MCF 10A (cell line): ENCODE measurements at regions not wholly inside any gene's neighbourhood (a gene's known extent, or its start where the extent isn't known, plus 50 kb on each side); places are given as distances from the start of the nearest gene placed in this dataset.
"Not testable (repeated sequence)": the region's sequence is repeated elsewhere in the genome, so short reads cannot be mapped to it uniquely, and the experiment has no call there.

ENCODE experiments used
- BruUV-seq: library from RNA; stranded (reverse); fragments of 400-500 nt; replicated peaks from 2 replicates; lab custom pipeline; 2021; lab: Mats Ljungman, UMichigan
- CTCF ChIA-PET: fragments of 300-600 bp; sonication (Branson Sonifier 250); formaldehyde crosslinking; extraction: SDS; loops from one replicate; lab custom pipeline; 2021; ENCODE audit warnings: antibody characterized with exemption, inconsistent platforms; lab: Yijun Ruan, JAX
- POLR2A ChIA-PET: fragments of 300-600, 350-650 bp; sonication (Branson Sonifier 250); formaldehyde crosslinking; extraction: SDS; loops from one replicate; lab custom pipeline; 2020; ENCODE audit warnings: antibody characterized with exemption, inconsistent platforms; lab: Yijun Ruan, JAX
- DNase-seq: peaks from one replicate; pipeline ENCODE4 v3.0.0-alpha.2; 2018; ENCODE audit not compliant: unreplicated experiment
- H3K27ac Mint-ChIP-seq: one replicate; pipeline ENCODE4 v1.8.0; 2022; ENCODE audit warnings: mild to moderate bottlenecking, low read depth, mixed read lengths; ENCODE audit not compliant: unreplicated experiment
- H3K27me3 Mint-ChIP-seq: one replicate; pipeline ENCODE4 v1.8.0; 2022; ENCODE audit warnings: mixed read lengths; ENCODE audit not compliant: insufficient read depth, unreplicated experiment
- H3K36me3 Mint-ChIP-seq: one replicate; pipeline ENCODE4 v1.8.0; 2022; ENCODE audit warnings: mild to moderate bottlenecking, moderate library complexity, mixed read lengths; ENCODE audit not compliant: insufficient read depth, unreplicated experiment
- H3K4me1 Mint-ChIP-seq: one replicate; pipeline ENCODE4 v1.8.0; 2022; ENCODE audit warnings: mixed read lengths; ENCODE audit not compliant: insufficient read depth, unreplicated experiment
- H3K4me3 Mint-ChIP-seq: one replicate; pipeline ENCODE4 v1.8.0; 2022; ENCODE audit warnings: mild to moderate bottlenecking, moderate library complexity, mixed read lengths; ENCODE audit not compliant: unreplicated experiment
- H3K9me3 Mint-ChIP-seq: one replicate; pipeline ENCODE4 v1.8.0; 2022; ENCODE audit warnings: mixed read lengths; ENCODE audit not compliant: unreplicated experiment
- CTCF ChIP-seq: fragments of 200-600 bp; IDR thresholded peaks from one replicate; pipeline ENCODE4 v1.8.0; 2022; ENCODE audit warnings: antibody characterized with exemption, mild to moderate bottlenecking; ENCODE audit not compliant: unreplicated experiment
- intact Hi-C: fragments of 100-400 bp; cut with micrococcal nuclease; formaldehyde crosslinking; loops from 2 replicates; pipeline ENCODE4 v1.14.1; 2022

GRCh38 chr2:31805688-31806087 is 205.1 kb downstream of the MEMO1 start:
- ChIA-PET POLR2A (no interaction called here), CTCF (no interaction called here)
- Mint-ChIP-seq H3K4me1 (no peaks in the 10 kb centered on the region), H3K36me3 (no peaks in the 10 kb centered on the region), H3K27me3 (no peaks in the 10 kb centered on the region), H3K27ac (no peak overlapping the region), H3K4me3 (no peak overlapping the region), H3K9me3 (no peaks in the 10 kb centered on the region)
- intact Hi-C loops: no loop called here
- DNase-seq: no peak
- BruUV-seq: no TSS peak
- no peak for TF ChIP-seq CTCF

GRCh38 chr2:31803481-31804153 is 207.2 kb downstream of the MEMO1 start:
- CTCF ChIA-PET, H3K36me3 Mint-ChIP-seq, BruUV-seq, POLR2A ChIA-PET, H3K9me3 Mint-ChIP-seq, H3K4me3 Mint-ChIP-seq, H3K27me3 Mint-ChIP-seq, H3K27ac Mint-ChIP-seq, H3K4me1 Mint-ChIP-seq, intact Hi-C loops, DNase-seq: not testable (repeated sequence)

- H3K4me1 Mint-ChIP-seq: no peaks in the 10 kb centered on the region
- POLR2A ChIA-PET: no interaction called here
- TF ChIP-seq CTCF: no peak
- no peaks in the 10 kb centered on the region for H3K27me3 Mint-ChIP-seq
- H3K36me3 Mint-ChIP-seq: no peaks in the 10 kb centered on the region
- H3K27ac Mint-ChIP-seq: no peak overlapping the region
- intact Hi-C loops: no loop called here
- no TSS peak for BruUV-seq
- CTCF ChIA-PET: no interaction called here
- no peak overlapping the region for H3K4me3 Mint-ChIP-seq
- no peaks in the 10 kb centered on the region for H3K9me3 Mint-ChIP-seq
- DNase-seq: no peak
Measured at GRCh38 chr2:31802711-31803110, 208.1 kb downstream of the MEMO1 start.

GRCh38 chr2:31799282-31799681 is 211.5 kb downstream of the MEMO1 start:
- H3K9me3 Mint-ChIP-seq, H3K4me3 Mint-ChIP-seq, intact Hi-C loops, POLR2A ChIA-PET, H3K4me1 Mint-ChIP-seq, CTCF ChIA-PET, H3K36me3 Mint-ChIP-seq, H3K27ac Mint-ChIP-seq, BruUV-seq, DNase-seq, H3K27me3 Mint-ChIP-seq: not testable (repeated sequence)

- CTCF ChIA-PET: no interaction called here
- no peak overlapping the region for H3K4me3 Mint-ChIP-seq
- H3K4me1 Mint-ChIP-seq: no peaks in the 10 kb centered on the region
- H3K27ac Mint-ChIP-seq: no peak overlapping the region
- H3K27me3 Mint-ChIP-seq: peaks cover 24% of the 10 kb centered on the region
- DNase-seq: no peak
- no peak for TF ChIP-seq CTCF
- intact Hi-C loops: no loop called here
- H3K36me3 Mint-ChIP-seq: no peaks in the 10 kb centered on the region
- POLR2A ChIA-PET: interaction anchor here (0.7 kb wide), 1 partner anchor 42 kb away, joined by 4 read pairs; no protein-coding TSS in a partner anchor
- no peaks in the 10 kb centered on the region for H3K9me3 Mint-ChIP-seq
- no TSS peak for BruUV-seq
Measured at GRCh38 chr2:31788273-31788672, 207.5 kb upstream of the SRD5A2 start.
